ENCODE measurements at regions not wholly inside any gene's neighbourhood (a gene's known extent, or its start where the extent isn't known, plus 50 kb on each side); places are given as distances from the start of the nearest gene placed in this dataset.

- DNase-seq, result no peak
- Mint-ChIP-seq H3K27me3 (no peaks in the 10 kb centered on the region), H3K27ac (no peak overlapping the region), H3K36me3 (ENCODE audit: low read depth) (no peaks in the 10 kb centered on the region), H3K4me3 (no peak overlapping the region), H3K4me1 (no peaks in the 10 kb centered on the region), H3K9me3 (no peaks in the 10 kb centered on the region)
- CTCF ChIA-PET, result no interaction called here
- POLR2A ChIA-PET, result no interaction called here
Measured at GRCh38 chr18:32621034-32621433, 150.4 kb upstream of the GAREM1 start.

GRCh38 chr18:32618546-32618945, 147.9 kb upstream of the GAREM1 start:
- H3K4me1 Mint-ChIP-seq, result no peaks in the 10 kb centered on the region
- ChIA-PET CTCF (no interaction called here), POLR2A (no interaction called here)
- H3K4me3 Mint-ChIP-seq, result no peak overlapping the region
- no peaks in the 10 kb centered on the region for H3K36me3 Mint-ChIP-seq (ENCODE audit: low read depth)
- no peak for DNase-seq
- no peak overlapping the region for H3K27ac Mint-ChIP-seq
- H3K9me3 Mint-ChIP-seq, result no peaks in the 10 kb centered on the region
- no peaks in the 10 kb centered on the region for H3K27me3 Mint-ChIP-seq

- H3K4me3 Mint-ChIP-seq, result no peak overlapping the region
- ChIA-PET CTCF (no interaction called here), POLR2A (no interaction called here)
- H3K9me3 Mint-ChIP-seq, result no peaks in the 10 kb centered on the region
- H3K27ac Mint-ChIP-seq, result no peak overlapping the region
- no peaks in the 10 kb centered on the region for H3K27me3 Mint-ChIP-seq
- no peak for DNase-seq
- no peaks in the 10 kb centered on the region for H3K4me1 Mint-ChIP-seq
- no peaks in the 10 kb centered on the region for H3K36me3 Mint-ChIP-seq (ENCODE audit: low read depth)
Measured at GRCh38 chr18:32613821-32614220, 143.1 kb upstream of the GAREM1 start.

- no peak for DNase-seq
- ChIA-PET POLR2A (no interaction called here), CTCF (interaction anchor here (0.6 kb wide), 1 partner anchor 150 kb away, joined by 3 read pairs; no protein-coding TSS in a partner anchor)
- no peaks in the 10 kb centered on the region for H3K9me3 Mint-ChIP-seq
- no peaks in the 10 kb centered on the region for H3K4me1 Mint-ChIP-seq
- H3K36me3 Mint-ChIP-seq (ENCODE audit: low read depth), result no peaks in the 10 kb centered on the region
- H3K27me3 Mint-ChIP-seq, result no peaks in the 10 kb centered on the region
- H3K4me3 Mint-ChIP-seq, result no peak overlapping the region
- no peak overlapping the region for H3K27ac Mint-ChIP-seq
Measured at GRCh38 chr18:32612651-32613050, 142.0 kb upstream of the GAREM1 start.

GRCh38 chr18:32610176-32610575, 139.5 kb upstream of the GAREM1 start:
- POLR2A ChIA-PET, result no interaction called here
- Mint-ChIP-seq H3K27ac (no peak overlapping the region), H3K4me1 (no peaks in the 10 kb centered on the region), H3K36me3 (ENCODE audit: low read depth) (no peaks in the 10 kb centered on the region), H3K9me3 (no peaks in the 10 kb centered on the region), H3K27me3 (no peaks in the 10 kb centered on the region), H3K4me3 (no peak overlapping the region)
- CTCF ChIA-PET, result no interaction called here
- DNase-seq, result no peak

- POLR2A ChIA-PET, result no interaction called here
- DNase-seq, result no peak
- CTCF ChIA-PET, result no interaction called here
- no peak overlapping the region for H3K4me3 Mint-ChIP-seq
- H3K4me1 Mint-ChIP-seq, result no peaks in the 10 kb centered on the region
- H3K27me3 Mint-ChIP-seq, result no peaks in the 10 kb centered on the region
- H3K9me3 Mint-ChIP-seq, result no peaks in the 10 kb centered on the region
- H3K27ac Mint-ChIP-seq, result no peak overlapping the region
- no peaks in the 10 kb centered on the region for H3K36me3 Mint-ChIP-seq (ENCODE audit: low read depth)
Measured at GRCh38 chr18:32607816-32608215, 137.1 kb upstream of the GAREM1 start.

- H3K27me3 Mint-ChIP-seq, result no peaks in the 10 kb centered on the region
- H3K9me3 Mint-ChIP-seq, result no peaks in the 10 kb centered on the region
- POLR2A ChIA-PET, result no interaction called here
- H3K4me3 Mint-ChIP-seq, result no peak overlapping the region
- CTCF ChIA-PET, result no interaction called here
- DNase-seq, result no peak
- H3K36me3 Mint-ChIP-seq (ENCODE audit: low read depth), result no peaks in the 10 kb centered on the region
- H3K27ac Mint-ChIP-seq, result no peak overlapping the region
- H3K4me1 Mint-ChIP-seq, result no peaks in the 10 kb centered on the region
Measured at GRCh38 chr18:32598144-32598543, 127.5 kb upstream of the GAREM1 start.

- DNase-seq, result no peak
- Mint-ChIP-seq H3K4me1 (no peaks in the 10 kb centered on the region), H3K4me3 (no peak overlapping the region), H3K27me3 (peaks cover 2% of the 10 kb centered on the region), H3K36me3 (ENCODE audit: low read depth) (no peaks in the 10 kb centered on the region), H3K9me3 (no peaks in the 10 kb centered on the region), H3K27ac (no peak overlapping the region)
- ChIA-PET CTCF (interaction anchor here (0.7 kb wide), 1 partner anchor 8 kb away, joined by 3 read pairs; no protein-coding TSS in a partner anchor), POLR2A (no interaction called here)
Measured at GRCh38 chr18:32596501-32596900, 125.8 kb upstream of the GAREM1 start.

- H3K4me3 Mint-ChIP-seq, result no peak overlapping the region
- H3K27me3 Mint-ChIP-seq, result peaks cover 2% of the 10 kb centered on the region
- H3K4me1 Mint-ChIP-seq, result no peaks in the 10 kb centered on the region
- POLR2A ChIA-PET, result no interaction called here
- DNase-seq, result no peak
- no peaks in the 10 kb centered on the region for H3K36me3 Mint-ChIP-seq (ENCODE audit: low read depth)
- H3K27ac Mint-ChIP-seq, result no peak overlapping the region
- CTCF ChIA-PET, result no interaction called here
- H3K9me3 Mint-ChIP-seq, result no peaks in the 10 kb centered on the region
Measured at GRCh38 chr18:32595832-32596231, 125.2 kb upstream of the GAREM1 start.

GRCh38 chr18:32588191-32588590, 117.5 kb upstream of the GAREM1 start:
- ChIA-PET CTCF (interaction anchor here (1.1 kb wide), 1 partner anchor 8 kb away, joined by 3 read pairs; no protein-coding TSS in a partner anchor), POLR2A (no interaction called here)
- Mint-ChIP-seq H3K9me3 (no peaks in the 10 kb centered on the region), H3K4me3 (no peak overlapping the region), H3K36me3 (ENCODE audit: low read depth) (no peaks in the 10 kb centered on the region), H3K4me1 (no peaks in the 10 kb centered on the region), H3K27me3 (peaks cover 2% of the 10 kb centered on the region), H3K27ac (no peak overlapping the region)
- DNase-seq, result no peak

GRCh38 chr18:32583431-32583830, 112.7 kb upstream of the GAREM1 start:
- POLR2A ChIA-PET, result no interaction called here
- Mint-ChIP-seq H3K27me3 (no peaks in the 10 kb centered on the region), H3K4me3 (no peak overlapping the region), H3K36me3 (ENCODE audit: low read depth) (no peaks in the 10 kb centered on the region), H3K9me3 (no peaks in the 10 kb centered on the region), H3K4me1 (no peaks in the 10 kb centered on the region), H3K27ac (no peak overlapping the region)
- no peak for DNase-seq
- CTCF ChIA-PET, result no interaction called here

- no peak for DNase-seq
- ChIA-PET POLR2A (no interaction called here), CTCF (no interaction called here)
- Mint-ChIP-seq H3K27ac (no peak overlapping the region), H3K4me1 (no peaks in the 10 kb centered on the region), H3K27me3 (no peaks in the 10 kb centered on the region), H3K4me3 (no peak overlapping the region), H3K9me3 (no peaks in the 10 kb centered on the region), H3K36me3 (ENCODE audit: low read depth) (no peaks in the 10 kb centered on the region)
Measured at GRCh38 chr18:32582455-32582854, 111.8 kb upstream of the GAREM1 start.

- no peak for DNase-seq
- CTCF ChIA-PET, result no interaction called here
- no peak overlapping the region for H3K4me3 Mint-ChIP-seq
Measured at GRCh38 chr18:32577561-32577960, 106.9 kb upstream of the GAREM1 start.

GRCh38 chr18:32576296-32576916, 105.7 kb upstream of the GAREM1 start:
- ChIA-PET POLR2A (no interaction called here), CTCF (interaction anchor here (0.6 kb wide), 1 partner anchor 388 kb away, joined by 5 read pairs; no protein-coding TSS in a partner anchor)
- no peaks in the 10 kb centered on the region for H3K9me3 Mint-ChIP-seq
- H3K4me1 Mint-ChIP-seq, result no peaks in the 10 kb centered on the region
- H3K4me3 Mint-ChIP-seq, result no peak overlapping the region
- H3K27ac Mint-ChIP-seq, result no peak overlapping the region
- no peaks in the 10 kb centered on the region for H3K36me3 Mint-ChIP-seq (ENCODE audit: low read depth)
- no peak for DNase-seq
- H3K27me3 Mint-ChIP-seq, result peaks cover 3% of the 10 kb centered on the region

More at GRCh38 chr18:32577561-32577960, 106.9 kb upstream of the GAREM1 start:
- POLR2A ChIA-PET, result no interaction called here
- Mint-ChIP-seq H3K4me1 (no peaks in the 10 kb centered on the region), H3K36me3 (ENCODE audit: low read depth) (no peaks in the 10 kb centered on the region), H3K27me3 (peaks cover 3% of the 10 kb centered on the region), H3K9me3 (no peaks in the 10 kb centered on the region), H3K27ac (no peak overlapping the region)

All from activated CD4-positive, alpha-beta T cell treated with anti-CD3 and anti-CD28 coated beads, Interleukin-2, amount 10 ng/mL, durations not matched to agents 7 days and 5 days (primary cell).